GM23338 (cell line): ENCODE measurements at regions not wholly inside any gene's neighbourhood (a gene's known extent, or its start where the extent isn't known, plus 50 kb on each side); places are given as distances from the start of the nearest gene placed in this dataset.

ENCODE experiments used
- ATAC-seq: fragments of 200-7000 bp; cut with Tn5 transposase; 3 replicates; pipeline ENCODE4 v1.9.1; 2020
- DNase-seq: peaks from one replicate; pipeline ENCODE4 v3.0.0-alpha.2; 2015; ENCODE audit warnings: low spot score
- H2AFZ ChIP-seq: fragments of 200-600 bp; sonication (generic); 2 replicates; pipeline ENCODE4 v1.8.0; 2016; ENCODE audit warnings: antibody characterized with exemption, mild to moderate bottlenecking, moderate library complexity
- H3F3A ChIP-seq: fragments of 200-600 bp; sonication (generic); replicated peaks from 2 replicates; pipeline ENCODE4 v1.8.0; 2017; ENCODE audit warnings: antibody characterized with exemption, mixed run types, low read depth
- H3K27ac ChIP-seq: fragments of 200-600 bp; sonication (generic); 2 replicates; pipeline ENCODE4 v1.6.1; 2016; ENCODE audit warnings: low read depth
- H3K27me3 ChIP-seq: fragments of 200-600 bp; sonication (generic); 2 replicates; pipeline ENCODE4 v1.8.0; 2016; ENCODE audit warnings: mild to moderate bottlenecking, mixed run types, moderate library complexity; ENCODE audit not compliant: insufficient read depth
- H3K36me3 ChIP-seq: fragments of 200-600 bp; sonication (generic); 2 replicates; pipeline ENCODE4 v1.8.0; 2016; ENCODE audit warnings: mild to moderate bottlenecking; ENCODE audit not compliant: insufficient read depth
- H3K4me1 ChIP-seq: fragments of 200-600 bp; sonication (generic); 2 replicates; pipeline ENCODE4 v1.8.0; 2016; ENCODE audit warnings: mild to moderate bottlenecking, moderate library complexity; ENCODE audit not compliant: insufficient read depth
- H3K4me2 ChIP-seq: fragments of 200-600 bp; sonication (generic); 2 replicates; pipeline ENCODE4 v1.7.1; 2017; ENCODE audit warnings: mixed run types
- H3K4me3 ChIP-seq: fragments of 200-600 bp; sonication (generic); 2 replicates; pipeline ENCODE4 v1.6.1; 2016; ENCODE audit warnings: mixed run types
- H3K79me2 ChIP-seq: fragments of 200-600 bp; sonication (generic); replicated peaks from 2 replicates; pipeline ENCODE4 v1.8.0; 2017; ENCODE audit warnings: mild to moderate bottlenecking; ENCODE audit not compliant: insufficient read depth
- H3K9me2 ChIP-seq: fragments of 200-600 bp; sonication (generic); 2 replicates; pipeline ENCODE4 v1.8.0; 2017; ENCODE audit not compliant: insufficient read depth
- H4K20me1 ChIP-seq: fragments of 200-600 bp; sonication (generic); replicated peaks from 2 replicates; pipeline ENCODE4 v1.8.0; 2017; ENCODE audit warnings: mild to moderate bottlenecking; ENCODE audit not compliant: insufficient read depth
- H3K27ac Mint-ChIP-seq: 2 replicates; pipeline ENCODE4 v1.8.0; 2020; ENCODE audit warnings: inconsistent platforms, mild to moderate bottlenecking, moderate library complexity, mixed read lengths
- H3K27me3 Mint-ChIP-seq: 3 replicates; pipeline ENCODE4 v1.8.0; 2022; ENCODE audit warnings: low read depth, mild to moderate bottlenecking, moderate library complexity, mixed read lengths, inconsistent platforms; ENCODE audit not compliant: insufficient read depth, poor library complexity
- H3K36me3 Mint-ChIP-seq: 3 replicates; pipeline ENCODE4 v1.8.0; 2021; ENCODE audit warnings: low read depth, mild to moderate bottlenecking, inconsistent platforms, moderate library complexity, mixed read lengths
- H3K4me1 Mint-ChIP-seq: 3 replicates; pipeline ENCODE4 v1.8.0; 2020; ENCODE audit warnings: mild to moderate bottlenecking, inconsistent platforms, mixed read lengths
- H3K4me3 Mint-ChIP-seq: 3 replicates; pipeline ENCODE4 v1.8.0; 2021; ENCODE audit warnings: moderate library complexity, mild to moderate bottlenecking, inconsistent platforms, mixed read lengths
- H3K9me3 Mint-ChIP-seq: 3 replicates; pipeline ENCODE4 v1.8.0; 2020; ENCODE audit warnings: moderate library complexity, mild to moderate bottlenecking, inconsistent platforms, mixed read lengths
- CREB1 ChIP-seq: fragments of 250-450 bp; sonication (Bioruptor Pico); IDR thresholded peaks from 2 replicates; pipeline ENCODE4 v1.5.0; 2020; ENCODE audit warnings: low read depth, mild to moderate bottlenecking, moderate library complexity
- EZH2phosphoT487 ChIP-seq: fragments of 200-600 bp; sonication (generic); IDR thresholded peaks from one replicate; pipeline ENCODE4 v1.8.1; 2018; ENCODE audit warnings: antibody characterized with exemption; ENCODE audit not compliant: unreplicated experiment
- JUNB ChIP-seq: IDR thresholded peaks from one replicate; pipeline ENCODE4 v1.6.1; 2016; ENCODE audit warnings: antibody characterized with exemption; ENCODE audit not compliant: unreplicated experiment
- ZNF114 ChIP-seq: fragments of 250-450 bp; sonication (Bioruptor Pico); IDR thresholded peaks from 2 replicates; pipeline ENCODE4 v1.5.0; 2020; ENCODE audit warnings: mild to moderate bottlenecking, moderate library complexity
- TF ChIP-seq, protein P1 (sequence below), 2 experiments: fragments of 200-600 bp in 1 of 2; sonication (generic) in 1 of 2; conservative IDR thresholded peaks; 2 replicates each; pipeline versions ENCODE4 v1.5.1 to v1.6.1; 2016 to 2017; ENCODE audit warnings: antibody characterized with exemption in 2 of 2, low read depth in 2 of 2, mild to moderate bottlenecking in 2 of 2, moderate library complexity in 1 of 2

DNA sequence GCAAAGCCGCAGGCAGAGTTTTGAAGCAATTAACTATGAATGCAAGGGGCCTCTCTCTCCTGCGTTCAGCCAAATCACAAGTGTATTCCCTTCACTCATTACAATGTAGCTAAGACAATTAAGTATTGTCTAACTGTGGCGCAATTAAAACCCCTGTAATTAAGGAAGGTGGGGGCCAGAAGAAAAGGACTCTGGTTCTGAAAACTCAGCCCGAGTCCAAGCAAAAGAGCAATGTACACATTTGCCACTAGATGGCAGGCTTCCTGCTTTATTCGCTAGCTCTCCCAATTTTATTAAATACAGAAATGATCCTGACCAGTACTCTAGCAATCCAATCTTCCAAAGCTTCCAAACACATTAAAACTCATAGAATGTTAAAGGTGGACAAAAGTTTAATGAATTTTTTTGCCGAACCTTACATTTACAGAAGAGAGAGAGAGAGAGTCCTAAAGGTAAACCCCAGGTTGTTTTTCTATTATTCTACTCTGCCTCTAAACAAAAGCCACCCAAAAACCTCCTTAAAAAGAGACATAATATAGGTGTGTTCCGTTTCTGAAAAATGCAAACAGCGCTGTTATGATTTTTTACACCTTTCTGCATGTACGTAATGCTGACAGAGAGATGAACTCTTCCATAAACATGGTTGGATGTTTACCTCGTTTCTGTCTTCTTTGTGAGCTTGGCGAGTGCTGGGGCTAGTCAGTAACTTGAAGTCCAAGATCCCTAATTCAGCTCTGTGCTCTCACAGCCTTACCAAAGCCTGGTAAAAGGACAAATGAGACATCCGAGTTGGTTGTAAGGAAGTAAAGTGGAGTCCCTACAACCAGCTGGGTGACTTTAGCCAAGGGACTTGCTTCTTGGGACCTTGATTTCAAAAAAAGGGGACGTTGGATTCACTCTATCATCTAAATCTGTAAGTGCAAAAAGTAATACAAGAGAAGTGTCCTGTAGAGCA, 50.9 kb upstream of the VASH1 start:
- Mint-ChIP-seq H3K9me3 (no peaks in the 10 kb centered on the region; the same call in 2 of the 3 replicates), H3K4me3 (no peak overlapping the region), H3K27ac (no peak overlapping the region), H3K4me1 (no peaks in the 10 kb centered on the region), H3K36me3 (no peaks in the 10 kb centered on the region), H3K27me3 (no peaks in the 10 kb centered on the region)
- ATAC-seq = peak; percentile 60; the same call in 2 of the 3 replicates
- Histone ChIP-seq H3F3A (no peaks in the 10 kb centered on the region), H3K4me3 (no peak overlapping the region), H3K9me2 (no peaks in the 10 kb centered on the region), H3K4me1 (no peaks in the 10 kb centered on the region), H4K20me1 (no peaks in the 10 kb centered on the region), H3K79me2 (no peaks in the 10 kb centered on the region), H3K27me3 (no peaks in the 10 kb centered on the region), H3K27ac (no peak overlapping the region), H3K4me2 (no peak overlapping the region), H2AFZ (peak overlapping the region; percentile 5; the same call in 1 of the 2 replicates), H3K36me3 (no peaks in the 10 kb centered on the region)
- peak; percentile 71 for DNase-seq
- no peak for TF ChIP-seq JUNB
- no peak for TF ChIP-seq EZH2phosphoT487
- TF ChIP-seq, protein P1, sequence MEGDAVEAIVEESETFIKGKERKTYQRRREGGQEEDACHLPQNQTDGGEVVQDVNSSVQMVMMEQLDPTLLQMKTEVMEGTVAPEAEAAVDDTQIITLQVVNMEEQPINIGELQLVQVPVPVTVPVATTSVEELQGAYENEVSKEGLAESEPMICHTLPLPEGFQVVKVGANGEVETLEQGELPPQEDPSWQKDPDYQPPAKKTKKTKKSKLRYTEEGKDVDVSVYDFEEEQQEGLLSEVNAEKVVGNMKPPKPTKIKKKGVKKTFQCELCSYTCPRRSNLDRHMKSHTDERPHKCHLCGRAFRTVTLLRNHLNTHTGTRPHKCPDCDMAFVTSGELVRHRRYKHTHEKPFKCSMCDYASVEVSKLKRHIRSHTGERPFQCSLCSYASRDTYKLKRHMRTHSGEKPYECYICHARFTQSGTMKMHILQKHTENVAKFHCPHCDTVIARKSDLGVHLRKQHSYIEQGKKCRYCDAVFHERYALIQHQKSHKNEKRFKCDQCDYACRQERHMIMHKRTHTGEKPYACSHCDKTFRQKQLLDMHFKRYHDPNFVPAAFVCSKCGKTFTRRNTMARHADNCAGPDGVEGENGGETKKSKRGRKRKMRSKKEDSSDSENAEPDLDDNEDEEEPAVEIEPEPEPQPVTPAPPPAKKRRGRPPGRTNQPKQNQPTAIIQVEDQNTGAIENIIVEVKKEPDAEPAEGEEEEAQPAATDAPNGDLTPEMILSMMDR (conservative IDR thresholded peaks at IDR 0.05; ENCODE audit: low read depth in 2 of 2) = peak; percentile 69 to 93
- TF ChIP-seq CREB1 (CRISPR knock-in tag) = no peak
- TF ChIP-seq ZNF114 = no peak
